ENCODE measurements at regions not wholly inside any gene's neighbourhood (a gene's known extent, or its start where the extent isn't known, plus 50 kb on each side); places are given as distances from the start of the nearest gene placed in this dataset.

- TF ChIP-seq POLR2A (IDR thresholded peaks at IDR 0.05) = no peak
- TF ChIP-seq CTCF (IDR thresholded peaks at IDR 0.05) = no peak
Observed at GRCh38 chr6:158906926-158907325, 87.8 kb upstream of the EZR start.

Measured in esophagus squamous epithelium (tissue), 4 donors.